Vagina (tissue), 2 donors: ENCODE measurements at regions not wholly inside any gene's neighbourhood (a gene's known extent, or its start where the extent isn't known, plus 50 kb on each side); places are given as distances from the start of the nearest gene placed in this dataset.

ENCODE experiments used
- POLR2AphosphoS5 ChIP-seq, 2 donors: sonication (generic); formaldehyde crosslinking; IDR thresholded peaks; one replicate each; pipeline ENCODE4 v1.9.0; 2017; ENCODE audit warnings: antibody characterized with exemption in 2 of 2, mild to moderate bottlenecking in 2 of 2, low read depth in 1 of 2; ENCODE audit not compliant: insufficient read depth in 1 of 2
- TF ChIP-seq, protein P1 (sequence below), 3 experiments: fragments of 450-650 bp in 2 of 3; fragments of 200-600 bp in 1 of 3; sonication (generic) in 1 of 3; IDR thresholded peaks; one replicate each; pipeline ENCODE4 v1.5.1; 2017 to 2019; ENCODE audit warnings: antibody characterized with exemption in 3 of 3, mild to moderate bottlenecking in 2 of 3, moderate library complexity in 2 of 3

DNA sequence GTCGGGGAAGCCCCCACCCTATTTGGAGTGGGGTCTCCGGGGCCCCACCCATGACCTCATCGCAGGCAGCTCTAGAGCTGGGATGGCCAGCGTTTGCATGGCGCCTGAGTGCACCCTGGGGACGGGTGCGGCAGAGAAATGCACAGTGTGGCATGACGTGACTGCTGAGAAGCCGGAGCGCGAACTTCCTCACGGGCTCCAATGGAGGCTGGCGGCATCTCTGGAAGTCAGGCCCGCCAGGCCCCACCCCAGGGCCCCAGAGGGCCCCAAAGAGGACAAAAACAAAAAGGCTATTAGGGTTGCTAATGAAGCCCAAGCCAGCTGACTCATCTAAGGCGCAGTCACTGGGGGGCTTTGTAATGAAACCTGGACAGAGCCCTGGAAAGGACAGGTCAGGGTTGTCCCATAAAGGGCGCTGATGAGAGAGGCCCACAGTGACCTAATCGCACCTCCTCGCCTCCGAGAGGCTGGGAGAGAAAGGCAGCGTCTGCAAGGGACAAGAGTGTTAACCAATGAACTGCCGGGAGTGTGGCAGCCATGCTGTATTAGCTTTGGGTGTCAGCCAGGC, 86.0 kb upstream of the C1QTNF7 start:
- TF ChIP-seq, protein P1, sequence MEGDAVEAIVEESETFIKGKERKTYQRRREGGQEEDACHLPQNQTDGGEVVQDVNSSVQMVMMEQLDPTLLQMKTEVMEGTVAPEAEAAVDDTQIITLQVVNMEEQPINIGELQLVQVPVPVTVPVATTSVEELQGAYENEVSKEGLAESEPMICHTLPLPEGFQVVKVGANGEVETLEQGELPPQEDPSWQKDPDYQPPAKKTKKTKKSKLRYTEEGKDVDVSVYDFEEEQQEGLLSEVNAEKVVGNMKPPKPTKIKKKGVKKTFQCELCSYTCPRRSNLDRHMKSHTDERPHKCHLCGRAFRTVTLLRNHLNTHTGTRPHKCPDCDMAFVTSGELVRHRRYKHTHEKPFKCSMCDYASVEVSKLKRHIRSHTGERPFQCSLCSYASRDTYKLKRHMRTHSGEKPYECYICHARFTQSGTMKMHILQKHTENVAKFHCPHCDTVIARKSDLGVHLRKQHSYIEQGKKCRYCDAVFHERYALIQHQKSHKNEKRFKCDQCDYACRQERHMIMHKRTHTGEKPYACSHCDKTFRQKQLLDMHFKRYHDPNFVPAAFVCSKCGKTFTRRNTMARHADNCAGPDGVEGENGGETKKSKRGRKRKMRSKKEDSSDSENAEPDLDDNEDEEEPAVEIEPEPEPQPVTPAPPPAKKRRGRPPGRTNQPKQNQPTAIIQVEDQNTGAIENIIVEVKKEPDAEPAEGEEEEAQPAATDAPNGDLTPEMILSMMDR (IDR thresholded peaks at IDR 0.05), result no peak
- no peak for TF ChIP-seq POLR2AphosphoS5 (IDR thresholded peaks at IDR 0.05; ENCODE audit: insufficient read depth in 1 of 2, low read depth in 1 of 2)
